ENCODE measurements at regions not wholly inside any gene's neighbourhood (a gene's known extent, or its start where the extent isn't known, plus 50 kb on each side); places are given as distances from the start of the nearest gene placed in this dataset.

GRCh38 chr10:126783806-126784557 lies 113.5 kb upstream of the C10orf90 start:
- no peak for DNase-seq (ENCODE audit: low read depth in 2 of 2)

DNA sequence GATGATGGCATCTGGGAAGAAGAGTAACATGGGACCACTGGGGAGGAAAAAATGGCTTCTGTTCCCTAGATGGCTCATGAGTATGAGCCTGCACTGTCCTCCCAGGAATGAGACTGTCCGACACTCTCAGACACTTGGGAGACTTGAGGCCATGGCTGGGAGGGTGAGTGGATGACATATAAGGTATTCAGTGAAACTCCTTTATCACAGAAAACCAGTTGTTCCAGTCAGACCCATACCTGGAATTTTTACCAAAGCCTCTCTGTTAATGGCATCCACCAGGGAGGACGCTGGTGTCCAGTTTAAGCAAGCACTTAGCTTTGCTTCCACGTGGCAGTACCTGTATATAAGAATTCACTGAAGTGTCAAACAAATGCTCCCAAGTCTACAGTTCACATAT lies 116.7 kb upstream of the C10orf90 start:
- DNase-seq (ENCODE audit: low read depth in 2 of 2), result no peak

DNA sequence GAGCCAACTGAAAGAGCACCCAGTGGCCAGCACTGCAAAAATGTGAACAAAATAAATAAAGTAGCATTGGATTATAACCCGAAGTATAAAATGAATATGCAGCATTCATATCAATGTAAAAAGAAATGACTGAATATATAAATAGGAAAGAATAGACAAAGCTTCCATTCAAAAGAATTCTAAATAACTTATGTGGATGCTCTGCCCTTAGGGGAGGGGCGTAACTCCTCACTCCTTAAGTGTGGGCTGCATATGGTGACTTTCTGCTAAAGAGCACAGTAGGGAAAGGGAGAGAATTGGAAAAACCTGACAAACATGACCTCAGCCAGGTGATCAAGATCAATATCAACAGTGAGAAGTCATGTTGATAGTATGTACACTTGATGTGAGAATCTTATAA lies 109.9 kb upstream of the DOCK1 start:
- DNase-seq (ENCODE audit: low read depth in 2 of 2), result no peak

GRCh38 chr10:126798649-126799048 lies 106.6 kb upstream of the DOCK1 start:
- no peak for DNase-seq (ENCODE audit: low read depth in 2 of 2)

DNA sequence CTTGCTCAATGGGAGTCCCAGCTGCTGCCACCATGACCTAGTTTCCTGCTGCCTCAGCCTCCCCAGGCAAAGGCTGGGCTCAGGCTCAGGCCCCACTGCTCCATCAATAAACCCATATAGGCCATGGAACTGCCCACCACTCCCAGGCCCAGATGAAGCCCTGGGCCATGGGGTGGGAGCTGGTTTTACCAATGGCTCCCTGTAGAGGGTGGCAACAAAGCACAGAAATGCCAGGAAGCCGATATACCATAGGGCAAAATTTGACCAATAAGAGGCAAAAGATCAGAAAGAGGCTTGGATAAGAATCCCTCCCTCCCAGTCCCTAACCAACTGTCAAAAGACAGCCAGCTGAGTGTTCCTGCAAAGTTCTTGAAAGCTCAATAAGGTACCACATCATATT lies 101.8 kb upstream of the DOCK1 start:
- no peak for DNase-seq (ENCODE audit: low read depth in 2 of 2)

DNA sequence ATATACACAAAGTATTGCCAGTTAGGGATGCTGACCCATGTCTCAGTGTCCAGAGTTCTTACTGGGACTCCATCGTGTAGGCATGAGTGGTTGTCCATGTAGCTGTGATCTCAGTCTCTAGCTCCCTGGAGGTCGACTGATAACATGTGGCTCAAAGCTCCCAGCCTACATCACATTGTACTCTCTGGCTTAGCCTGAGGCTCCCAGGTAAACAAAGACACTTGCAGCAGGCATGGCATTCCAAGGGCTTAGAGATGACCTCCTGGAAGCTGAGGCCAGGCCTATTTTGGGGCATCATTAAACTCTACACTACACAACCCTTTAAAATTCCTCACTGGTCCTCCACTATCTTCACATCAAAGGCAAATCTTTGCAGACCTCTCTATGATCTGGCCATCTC lies 100.8 kb upstream of the DOCK1 start:
- DNase-seq (ENCODE audit: low read depth in 2 of 2), result no peak

DNA sequence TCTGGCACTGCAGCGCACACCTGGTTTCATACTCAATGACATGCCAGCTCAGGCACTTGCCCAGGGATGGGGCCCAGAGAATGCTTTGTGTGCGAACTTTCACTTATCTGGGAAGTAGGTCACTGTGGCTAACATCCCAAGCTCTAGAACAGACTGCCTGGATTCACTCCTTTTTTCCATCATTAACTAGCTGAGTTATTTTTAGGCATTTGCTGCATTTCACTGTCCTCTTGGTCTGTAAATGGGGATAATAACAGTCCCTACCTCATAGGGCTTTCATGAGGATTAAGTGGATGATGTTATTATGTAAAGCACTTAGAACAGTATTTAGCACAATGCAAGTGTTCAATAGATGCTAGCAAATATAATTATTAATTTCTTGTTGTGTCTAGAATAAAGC lies 98.7 kb upstream of the DOCK1 start:
- no peak for DNase-seq (ENCODE audit: low read depth in 2 of 2)

DNA sequence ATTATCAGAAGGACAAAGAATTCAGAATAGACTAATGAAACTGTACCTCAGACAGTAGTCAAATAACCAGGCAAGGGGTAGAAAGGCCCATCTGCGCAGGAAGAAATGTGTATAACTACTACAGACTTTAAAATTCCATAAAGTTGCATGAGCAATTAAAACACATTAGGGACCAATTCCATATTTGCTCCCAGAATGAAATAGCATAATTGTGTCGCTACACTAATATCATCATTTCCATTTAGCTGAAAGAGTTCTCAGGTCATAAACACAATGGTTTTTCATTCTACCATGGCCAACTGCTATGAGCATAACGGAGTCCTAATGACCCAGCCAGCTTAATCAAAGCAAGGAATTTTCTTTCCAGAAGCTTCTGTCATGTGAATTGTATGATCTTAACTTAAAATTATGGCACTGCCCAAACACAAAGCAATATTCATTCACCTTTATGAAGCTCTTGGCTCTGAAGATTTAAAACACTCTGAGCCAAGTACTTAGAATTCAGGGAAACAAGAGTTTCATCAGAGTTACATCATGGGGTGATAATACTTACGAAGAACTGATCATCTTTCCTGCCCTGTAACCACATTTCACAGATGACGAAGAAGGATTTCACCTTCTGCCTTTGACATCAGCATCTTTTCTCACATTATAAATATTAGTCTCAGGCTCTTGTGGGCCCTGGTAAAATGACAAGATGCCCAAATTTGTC lies 98.1 kb upstream of the DOCK1 start:
- no peak for DNase-seq (ENCODE audit: low read depth in 2 of 2)

DNA sequence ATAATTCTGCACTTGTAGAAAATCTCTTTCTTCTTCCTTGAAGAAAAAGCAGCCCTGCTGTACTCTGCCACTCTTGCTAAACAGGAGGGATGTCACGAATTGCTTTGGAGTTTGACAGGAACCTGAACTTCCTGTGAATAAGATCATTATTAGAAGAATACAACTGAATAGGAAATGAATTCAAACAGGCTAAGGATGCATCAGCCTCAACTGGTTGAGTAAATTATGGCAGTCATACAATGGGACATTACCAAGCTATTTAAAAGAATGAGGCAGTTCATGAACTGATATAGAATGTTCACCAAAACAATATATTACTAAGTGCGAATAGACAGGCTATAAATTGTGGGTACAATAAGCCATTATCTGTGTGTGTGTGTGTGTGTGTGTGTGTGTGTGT lies 97.1 kb upstream of the DOCK1 start:
- no peak for DNase-seq (ENCODE audit: low read depth in 2 of 2)

DNA sequence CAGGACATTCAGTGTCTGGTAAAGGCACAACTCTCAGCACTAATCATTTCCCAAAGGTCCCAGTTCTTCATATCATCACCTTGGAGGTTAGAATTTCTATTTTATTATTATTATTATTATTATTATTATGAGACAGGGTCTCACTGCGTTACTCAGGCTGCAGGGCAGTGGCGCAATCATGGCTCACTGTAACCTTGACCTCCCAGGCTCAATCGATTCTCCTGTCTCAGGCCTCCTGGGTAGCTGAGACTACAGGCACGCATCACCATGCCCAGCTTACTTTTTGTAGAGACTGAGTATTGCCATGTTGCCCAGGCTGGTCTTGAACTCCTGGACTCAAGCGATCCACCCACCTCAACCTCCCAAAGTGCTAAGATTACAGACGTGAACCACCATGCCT lies 91.8 kb upstream of the DOCK1 start:
- DNase-seq (ENCODE audit: low read depth in 2 of 2), result no peak

GRCh38 chr10:126833542-126833941 lies 71.7 kb upstream of the DOCK1 start:
- DNase-seq (ENCODE audit: low read depth in 2 of 2), result no peak

DNA sequence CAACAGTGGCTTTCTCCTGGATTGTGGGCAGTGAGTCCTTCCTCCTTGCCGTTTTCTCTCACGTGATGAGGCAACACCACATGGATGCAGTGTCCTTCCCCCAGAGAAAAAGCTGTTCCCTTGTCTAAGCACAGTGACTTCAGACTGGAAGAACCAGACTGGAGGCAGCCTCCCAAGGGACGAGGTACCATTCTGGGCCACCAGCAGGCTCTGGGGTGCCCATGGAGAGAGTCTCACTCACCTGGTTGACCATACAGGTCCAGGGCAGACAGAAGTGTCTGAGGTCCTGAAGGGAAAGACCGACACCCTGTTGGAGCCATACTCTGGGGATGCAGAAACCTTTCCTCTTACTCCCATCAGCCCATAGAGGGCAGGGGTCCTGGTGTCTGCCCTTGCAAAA lies 69.2 kb upstream of the DOCK1 start:
- DNase-seq (ENCODE audit: low read depth in 2 of 2), result no peak

- DNase-seq (ENCODE audit: low read depth in 2 of 2), result no peak
Measured at GRCh38 chr10:126838316-126838715, 66.9 kb upstream of the DOCK1 start.

- DNase-seq (ENCODE audit: low read depth in 2 of 2), result no peak
Measured at GRCh38 chr10:126839094-126839761, 66.0 kb upstream of the DOCK1 start.

DNA sequence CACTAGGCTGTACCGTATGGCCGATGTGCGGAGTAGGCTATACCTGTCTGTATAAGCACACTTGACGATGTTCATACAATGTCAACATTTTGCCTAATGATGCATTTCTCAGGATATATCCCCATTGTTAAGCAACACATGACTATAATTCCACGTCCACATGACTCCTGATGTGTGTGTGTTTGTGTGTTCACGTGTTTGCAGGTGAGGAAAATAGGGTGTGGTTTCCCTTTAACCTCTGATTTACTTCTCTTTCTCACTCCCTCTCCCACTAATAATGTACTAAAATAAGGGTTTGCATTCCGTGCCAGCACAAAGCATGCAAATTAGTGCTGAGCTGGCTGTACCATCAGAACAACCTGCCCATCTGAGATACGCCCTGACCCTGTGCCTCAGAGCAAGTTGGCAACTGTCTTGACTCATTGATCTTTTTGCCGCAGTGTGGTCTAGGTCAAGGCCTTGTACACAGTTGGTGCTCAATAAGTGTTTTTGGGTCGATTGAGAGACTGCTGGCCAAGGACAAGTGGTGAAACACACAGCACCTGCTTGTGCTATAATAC lies 64.6 kb upstream of the DOCK1 start:
- no peak for DNase-seq (ENCODE audit: low read depth in 2 of 2)

- no peak for DNase-seq (ENCODE audit: low read depth in 2 of 2)
Measured at GRCh38 chr10:126841341-126841895, 63.8 kb upstream of the DOCK1 start.

DNA sequence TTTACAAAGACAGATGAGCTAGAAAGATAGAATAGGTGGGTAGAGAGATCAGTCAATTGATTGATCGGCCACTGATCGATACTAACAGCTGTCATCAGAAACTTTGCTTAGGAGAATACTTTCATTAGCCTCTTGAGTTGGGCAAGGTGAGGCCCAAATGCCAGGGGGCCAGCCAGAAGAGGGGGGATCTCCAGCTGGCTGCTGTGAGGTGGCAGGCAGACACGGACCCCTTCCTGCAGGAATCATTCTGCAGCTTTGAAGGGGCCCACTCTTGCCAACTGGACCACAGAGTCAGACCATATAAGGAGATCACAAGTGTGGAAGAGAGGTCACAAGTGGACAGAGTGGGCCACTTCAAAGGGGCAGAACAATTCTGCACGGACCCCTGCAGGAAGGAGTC lies 62.9 kb upstream of the DOCK1 start:
- no peak for DNase-seq (ENCODE audit: low read depth in 2 of 2)

- no peak for DNase-seq (ENCODE audit: low read depth in 2 of 2)
Measured at GRCh38 chr10:126842836-126843235, 62.4 kb upstream of the DOCK1 start.

- DNase-seq (ENCODE audit: low read depth in 2 of 2), result no peak
Measured at GRCh38 chr10:126843299-126843934, 61.8 kb upstream of the DOCK1 start.

GRCh38 chr10:126844406-126844805 lies 60.8 kb upstream of the DOCK1 start:
- no peak for DNase-seq (ENCODE audit: low read depth in 2 of 2)

- no peak for DNase-seq (ENCODE audit: low read depth in 2 of 2)
Measured at GRCh38 chr10:126846469-126846868, 58.8 kb upstream of the DOCK1 start.

GRCh38 chr10:126846959-126847358 lies 58.3 kb upstream of the DOCK1 start:
- DNase-seq (ENCODE audit: low read depth in 2 of 2), result no peak
